ENCODE measurements at regions not wholly inside any gene's neighbourhood (a gene's known extent, or its start where the extent isn't known, plus 50 kb on each side); places are given as distances from the start of the nearest gene placed in this dataset.

DNA sequence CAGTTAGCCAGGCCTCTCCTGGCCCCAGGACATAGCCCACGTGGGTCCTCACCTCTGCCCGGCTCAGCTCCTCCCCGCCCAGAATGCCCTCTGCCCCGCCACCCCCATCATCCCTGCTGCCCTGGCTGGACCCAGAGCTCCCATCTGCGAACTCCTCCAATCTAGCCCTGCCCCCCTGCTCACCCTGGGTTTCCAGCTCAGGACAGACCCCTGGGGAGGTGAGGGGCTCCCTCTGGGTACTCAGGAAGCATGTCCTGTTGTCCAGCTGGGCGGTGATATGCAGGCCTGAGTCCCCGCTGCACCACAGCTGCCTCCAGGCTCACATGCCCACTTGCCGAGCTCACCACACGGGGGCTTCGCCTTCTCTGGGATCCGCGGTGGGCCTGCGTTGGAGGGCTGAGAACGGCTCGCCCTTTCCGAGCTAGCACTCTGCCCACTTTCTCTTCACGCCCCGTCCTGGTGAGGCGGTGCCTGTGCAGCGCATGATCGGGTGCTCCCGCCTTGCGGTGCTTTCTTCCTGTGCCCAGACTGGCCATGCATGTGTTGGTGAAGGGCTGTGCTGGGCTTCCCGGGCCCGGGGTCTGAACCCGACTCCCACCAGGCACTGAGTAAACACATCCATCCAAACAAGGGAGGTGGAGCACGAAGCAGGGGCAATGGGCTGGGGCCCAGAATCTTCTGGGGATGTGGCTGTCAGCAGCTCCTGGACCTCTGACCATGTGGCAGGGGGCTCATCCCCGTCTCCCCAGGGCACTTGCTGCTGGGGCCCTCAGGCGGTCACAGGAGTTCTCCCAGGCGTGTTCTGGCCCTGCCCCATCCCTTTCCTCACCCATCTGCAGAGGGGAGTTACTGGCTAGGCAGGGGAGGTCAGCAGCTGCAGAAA is 74.3 kb downstream of the RGS12 start:
- BruUV-seq (replicated peaks) = no TSS peak
- Mint-ChIP-seq H3K27me3 (ENCODE audit: insufficient read depth, unreplicated experiment) (no peaks in the 10 kb centered on the region), H3K4me1 (ENCODE audit: insufficient read depth, unreplicated experiment) (peaks cover 7% of the 10 kb centered on the region), H3K4me3 (ENCODE audit: unreplicated experiment) (no peak overlapping the region), H3K9me3 (ENCODE audit: unreplicated experiment) (no peaks in the 10 kb centered on the region), H3K27ac (ENCODE audit: low read depth, unreplicated experiment) (no peak overlapping the region), H3K36me3 (ENCODE audit: insufficient read depth, unreplicated experiment) (no peaks in the 10 kb centered on the region)
- POLR2A ChIA-PET = interaction anchor here (1.3 kb wide), 1 partner anchor 21 kb away, joined by 4 read pairs; no protein-coding TSS in a partner anchor
- TF ChIP-seq, protein P1, sequence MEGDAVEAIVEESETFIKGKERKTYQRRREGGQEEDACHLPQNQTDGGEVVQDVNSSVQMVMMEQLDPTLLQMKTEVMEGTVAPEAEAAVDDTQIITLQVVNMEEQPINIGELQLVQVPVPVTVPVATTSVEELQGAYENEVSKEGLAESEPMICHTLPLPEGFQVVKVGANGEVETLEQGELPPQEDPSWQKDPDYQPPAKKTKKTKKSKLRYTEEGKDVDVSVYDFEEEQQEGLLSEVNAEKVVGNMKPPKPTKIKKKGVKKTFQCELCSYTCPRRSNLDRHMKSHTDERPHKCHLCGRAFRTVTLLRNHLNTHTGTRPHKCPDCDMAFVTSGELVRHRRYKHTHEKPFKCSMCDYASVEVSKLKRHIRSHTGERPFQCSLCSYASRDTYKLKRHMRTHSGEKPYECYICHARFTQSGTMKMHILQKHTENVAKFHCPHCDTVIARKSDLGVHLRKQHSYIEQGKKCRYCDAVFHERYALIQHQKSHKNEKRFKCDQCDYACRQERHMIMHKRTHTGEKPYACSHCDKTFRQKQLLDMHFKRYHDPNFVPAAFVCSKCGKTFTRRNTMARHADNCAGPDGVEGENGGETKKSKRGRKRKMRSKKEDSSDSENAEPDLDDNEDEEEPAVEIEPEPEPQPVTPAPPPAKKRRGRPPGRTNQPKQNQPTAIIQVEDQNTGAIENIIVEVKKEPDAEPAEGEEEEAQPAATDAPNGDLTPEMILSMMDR (IDR thresholded peaks at IDR 0.05; ENCODE audit: unreplicated experiment) = no peak
- DNase-seq (ENCODE audit: unreplicated experiment) = no peak
- CTCF ChIA-PET = interaction anchor here (1.2 kb wide), 1 partner anchor 21 kb away, joined by 6 read pairs; no protein-coding TSS in a partner anchor
- intact Hi-C loops (cut with micrococcal nuclease) = no loop called here

DNA sequence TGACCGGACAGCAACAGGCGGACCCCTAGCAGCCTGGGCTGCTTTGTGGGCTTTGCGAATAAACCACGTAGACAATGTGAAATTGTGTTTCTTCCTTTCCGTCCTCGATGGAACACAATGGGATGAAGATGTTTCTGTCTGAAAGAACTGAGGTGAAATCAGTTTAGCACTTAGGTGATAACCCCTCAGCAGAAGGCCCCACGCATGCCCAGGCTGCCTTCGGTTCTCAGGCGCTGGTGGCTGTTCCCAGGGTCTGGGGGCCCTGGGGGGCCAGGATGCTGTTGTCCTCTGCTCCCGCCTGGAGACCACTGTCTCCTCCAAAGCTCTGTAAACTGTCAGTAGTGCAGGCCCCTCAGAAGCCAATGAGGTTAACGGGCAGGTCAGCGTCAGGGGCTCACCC is 73.9 kb upstream of the HGFAC start:
- H3K27ac Mint-ChIP-seq (ENCODE audit: low read depth, unreplicated experiment) = no peak overlapping the region
- no TSS peak for BruUV-seq (replicated peaks)
- no peaks in the 10 kb centered on the region for H3K27me3 Mint-ChIP-seq (ENCODE audit: insufficient read depth, unreplicated experiment)
- TF ChIP-seq, protein P1 (IDR thresholded peaks at IDR 0.05; ENCODE audit: unreplicated experiment) = no peak
- no peak overlapping the region for H3K4me3 Mint-ChIP-seq (ENCODE audit: unreplicated experiment)
- CTCF ChIA-PET = interaction anchor here (1.2 kb wide), 1 partner anchor 21 kb away, joined by 6 read pairs; no protein-coding TSS in a partner anchor
- peaks cover 7% of the 10 kb centered on the region for H3K4me1 Mint-ChIP-seq (ENCODE audit: insufficient read depth, unreplicated experiment)
- POLR2A ChIA-PET = interaction anchor here (1.3 kb wide), 1 partner anchor 22 kb away, joined by 4 read pairs; no protein-coding TSS in a partner anchor
- intact Hi-C loops (cut with micrococcal nuclease) = no loop called here
- no peak for DNase-seq (ENCODE audit: unreplicated experiment)
- no peaks in the 10 kb centered on the region for H3K36me3 Mint-ChIP-seq (ENCODE audit: insufficient read depth, unreplicated experiment)
- no peaks in the 10 kb centered on the region for H3K9me3 Mint-ChIP-seq (ENCODE audit: unreplicated experiment)

DNA sequence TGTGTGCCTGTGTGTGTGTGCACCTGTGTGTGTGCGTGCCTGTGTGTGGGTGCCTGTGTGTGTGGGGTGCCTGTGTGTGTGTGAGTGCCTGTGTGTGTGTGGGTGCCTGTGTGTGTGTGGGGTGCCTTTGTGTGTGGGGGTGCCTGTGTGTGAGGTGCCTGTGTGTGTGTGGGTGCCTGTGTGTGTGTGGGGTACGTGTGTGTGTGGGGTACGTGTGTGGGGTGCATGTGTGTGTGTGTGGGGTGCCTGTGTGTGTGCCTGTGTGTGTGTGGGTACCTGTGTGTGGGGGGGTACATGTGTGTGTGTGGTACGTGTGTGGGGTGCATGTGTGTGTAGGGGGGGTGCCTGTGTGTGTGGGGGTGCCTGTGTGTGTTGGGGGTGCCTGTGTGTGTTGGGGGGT is 73.4 kb upstream of the HGFAC start:
- no peak overlapping the region for H3K27ac Mint-ChIP-seq (ENCODE audit: low read depth, unreplicated experiment)
- intact Hi-C loops (cut with micrococcal nuclease) = no loop called here
- TF ChIP-seq, protein P1 (IDR thresholded peaks at IDR 0.05; ENCODE audit: unreplicated experiment) = no peak
- ChIA-PET CTCF (no interaction called here), POLR2A (no interaction called here)
- no peak for DNase-seq (ENCODE audit: unreplicated experiment)
- H3K27me3 Mint-ChIP-seq (ENCODE audit: insufficient read depth, unreplicated experiment) = no peaks in the 10 kb centered on the region
- H3K4me1 Mint-ChIP-seq (ENCODE audit: insufficient read depth, unreplicated experiment) = peaks cover 7% of the 10 kb centered on the region
- H3K36me3 Mint-ChIP-seq (ENCODE audit: insufficient read depth, unreplicated experiment) = no peaks in the 10 kb centered on the region
- no TSS peak for BruUV-seq (replicated peaks)
- H3K4me3 Mint-ChIP-seq (ENCODE audit: unreplicated experiment) = no peak overlapping the region
- no peaks in the 10 kb centered on the region for H3K9me3 Mint-ChIP-seq (ENCODE audit: unreplicated experiment)

DNA sequence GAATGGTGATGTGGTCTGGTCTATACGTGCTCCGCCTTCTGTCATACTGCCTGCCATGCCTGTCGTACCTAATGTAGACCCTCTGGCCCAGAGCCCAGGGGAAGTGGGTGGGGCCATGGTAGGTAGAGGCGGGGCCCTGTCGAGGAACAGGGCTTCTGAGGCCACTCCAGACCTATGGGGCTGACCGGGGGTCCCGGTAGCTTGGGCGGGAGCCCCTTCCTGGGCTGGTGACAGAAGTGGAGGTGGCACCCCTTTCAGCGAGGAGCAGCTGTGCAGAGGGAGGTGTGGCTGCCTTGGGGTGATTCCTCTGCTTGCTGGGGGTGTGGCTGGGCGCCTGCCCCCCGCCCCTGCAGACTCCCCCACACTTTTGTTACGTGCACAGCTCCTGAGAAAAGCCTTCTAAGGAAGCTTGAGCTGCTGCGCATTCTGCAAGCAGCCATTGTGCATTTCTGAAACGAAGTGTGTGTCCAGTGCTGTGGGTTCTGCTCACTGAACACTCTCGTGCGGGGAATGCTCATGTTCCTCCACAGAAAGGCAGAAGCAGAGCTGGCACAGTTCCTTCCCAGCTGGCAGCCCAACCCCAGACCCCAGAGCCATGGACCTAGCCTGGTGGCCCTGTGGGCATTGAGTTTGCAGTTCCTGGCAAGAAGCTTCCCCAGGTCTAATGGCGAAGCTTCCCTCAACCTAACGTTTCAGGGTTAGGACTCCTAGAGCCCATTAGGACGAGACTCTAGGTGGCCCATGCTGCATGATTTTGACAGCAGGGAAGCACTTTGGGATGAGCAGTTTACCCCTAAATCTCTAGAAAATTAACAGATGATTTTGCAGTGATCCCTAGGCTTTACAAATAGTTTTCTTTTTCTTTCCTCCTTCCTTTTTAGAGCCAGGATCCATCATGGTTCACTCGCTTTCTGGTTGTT is 72.7 kb upstream of the HGFAC start:
- no peak overlapping the region for H3K27ac Mint-ChIP-seq (ENCODE audit: low read depth, unreplicated experiment)
- no peak overlapping the region for H3K4me3 Mint-ChIP-seq (ENCODE audit: unreplicated experiment)
- POLR2A ChIA-PET = no interaction called here
- CTCF ChIA-PET = interaction anchor here (1.0 to 1.7 kb wide), 2 partner anchors 23 to 511 kb away, joined by 4 read pairs; no protein-coding TSS in a partner anchor
- intact Hi-C loops (cut with micrococcal nuclease) = no loop called here
- peaks cover 7% of the 10 kb centered on the region for H3K4me1 Mint-ChIP-seq (ENCODE audit: insufficient read depth, unreplicated experiment)
- peaks cover 4% of the 10 kb centered on the region for H3K27me3 Mint-ChIP-seq (ENCODE audit: insufficient read depth, unreplicated experiment)
- H3K36me3 Mint-ChIP-seq (ENCODE audit: insufficient read depth, unreplicated experiment) = no peaks in the 10 kb centered on the region
- TF ChIP-seq, protein P1 (IDR thresholded peaks at IDR 0.05; ENCODE audit: unreplicated experiment) = no peak
- DNase-seq (ENCODE audit: unreplicated experiment) = no peak
- H3K9me3 Mint-ChIP-seq (ENCODE audit: unreplicated experiment) = no peaks in the 10 kb centered on the region
- no TSS peak for BruUV-seq (replicated peaks)

All from MCF 10A (cell line).